Activated CD8-positive, alpha-beta T cell treated with anti-CD3 and anti-CD28 coated beads for 36 hours (primary cell): ENCODE measurements at regions not wholly inside any gene's neighbourhood (a gene's known extent, or its start where the extent isn't known, plus 50 kb on each side); places are given as distances from the start of the nearest gene placed in this dataset.
A peak's percentile ranks its signal among the peaks of the same experiment; 100 is the strongest.

Source experiments
- ATAC-seq: fragments of 200-7000 bp; cut with Tn5 transposase; one replicate; pipeline ENCODE4 v1.10.0; 2021; ENCODE audit warnings: mild to moderate bottlenecking, moderate library complexity
- CTCF ChIA-PET: fragments of 350-600 bp; sonication (Branson Sonifier 250); formaldehyde crosslinking; loops from one replicate; lab custom pipeline; 2021; ENCODE audit warnings: antibody characterized with exemption; lab: Charles Lee
- POLR2A ChIA-PET: fragments of 350-600 bp; sonication (Branson Sonifier 250); formaldehyde crosslinking; loops from one replicate; lab custom pipeline; 2021; ENCODE audit warnings: antibody characterized with exemption; lab: Charles Lee
- DNase-seq: peaks from one replicate; pipeline ENCODE4 v3.0.0-alpha.2; 2020
- H3K27ac Mint-ChIP-seq: one replicate; pipeline ENCODE4 v1.8.0; 2021; ENCODE audit warnings: mild to moderate bottlenecking, mixed read lengths
- H3K27me3 Mint-ChIP-seq: one replicate; pipeline ENCODE4 v1.8.0; 2021; ENCODE audit warnings: mixed read lengths
- H3K36me3 Mint-ChIP-seq: one replicate; pipeline ENCODE4 v1.8.0; 2021; ENCODE audit warnings: low read depth, mixed read lengths
- H3K4me1 Mint-ChIP-seq: one replicate; pipeline ENCODE4 v1.8.0; 2021; ENCODE audit warnings: low read depth, mixed read lengths
- H3K4me3 Mint-ChIP-seq: one replicate; pipeline ENCODE4 v1.8.0; 2021; ENCODE audit warnings: mild to moderate bottlenecking, moderate library complexity, mixed read lengths
- H3K9me3 Mint-ChIP-seq: one replicate; pipeline ENCODE4 v1.8.0; 2021; ENCODE audit warnings: mixed read lengths
- intact Hi-C: fragments of 100-400 bp; cut with micrococcal nuclease; formaldehyde crosslinking; loops from one replicate; pipeline ENCODE4 v1.10.0; 2022
- TF ChIP-seq, protein P1 (sequence below): fragments of 200-600 bp; IDR thresholded peaks from one replicate; pipeline ENCODE4 v1.8.0; 2022; ENCODE audit warnings: antibody characterized with exemption, mild to moderate bottlenecking

DNA sequence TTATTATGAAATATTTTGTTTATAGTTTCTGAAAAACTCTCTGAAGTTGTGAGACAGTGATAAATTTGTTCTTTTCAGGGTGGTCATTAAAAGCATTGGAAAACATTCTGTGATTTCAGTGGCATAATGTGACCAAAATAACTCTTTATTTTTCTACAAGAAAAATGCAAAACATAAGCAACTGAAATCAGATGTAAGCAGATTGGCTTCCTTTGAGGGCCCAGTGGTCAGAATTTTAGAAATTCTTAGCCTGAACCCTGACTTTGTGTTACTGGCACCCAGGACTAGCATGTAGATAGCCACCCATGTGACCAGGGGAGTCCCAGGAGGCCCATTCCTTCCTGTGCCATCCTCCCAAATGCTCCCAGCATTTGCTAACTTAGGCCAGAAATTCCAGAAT is 145.6 kb upstream of the SLC38A2 start:
- TF ChIP-seq, protein P1, sequence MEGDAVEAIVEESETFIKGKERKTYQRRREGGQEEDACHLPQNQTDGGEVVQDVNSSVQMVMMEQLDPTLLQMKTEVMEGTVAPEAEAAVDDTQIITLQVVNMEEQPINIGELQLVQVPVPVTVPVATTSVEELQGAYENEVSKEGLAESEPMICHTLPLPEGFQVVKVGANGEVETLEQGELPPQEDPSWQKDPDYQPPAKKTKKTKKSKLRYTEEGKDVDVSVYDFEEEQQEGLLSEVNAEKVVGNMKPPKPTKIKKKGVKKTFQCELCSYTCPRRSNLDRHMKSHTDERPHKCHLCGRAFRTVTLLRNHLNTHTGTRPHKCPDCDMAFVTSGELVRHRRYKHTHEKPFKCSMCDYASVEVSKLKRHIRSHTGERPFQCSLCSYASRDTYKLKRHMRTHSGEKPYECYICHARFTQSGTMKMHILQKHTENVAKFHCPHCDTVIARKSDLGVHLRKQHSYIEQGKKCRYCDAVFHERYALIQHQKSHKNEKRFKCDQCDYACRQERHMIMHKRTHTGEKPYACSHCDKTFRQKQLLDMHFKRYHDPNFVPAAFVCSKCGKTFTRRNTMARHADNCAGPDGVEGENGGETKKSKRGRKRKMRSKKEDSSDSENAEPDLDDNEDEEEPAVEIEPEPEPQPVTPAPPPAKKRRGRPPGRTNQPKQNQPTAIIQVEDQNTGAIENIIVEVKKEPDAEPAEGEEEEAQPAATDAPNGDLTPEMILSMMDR, result no peak
- intact Hi-C loops, result no loop called here
- ATAC-seq, result no peak
- peaks cover 10% of the 10 kb centered on the region for H3K36me3 Mint-ChIP-seq
- DNase-seq, result no peak
- ChIA-PET POLR2A (no interaction called here), CTCF (no interaction called here)
- no peak overlapping the region for H3K4me3 Mint-ChIP-seq
- H3K9me3 Mint-ChIP-seq, result peaks cover 2% of the 10 kb centered on the region
- peaks cover 60% of the 10 kb centered on the region for H3K4me1 Mint-ChIP-seq
- H3K27ac Mint-ChIP-seq, result peak overlapping the region; percentile 96
- no peaks in the 10 kb centered on the region for H3K27me3 Mint-ChIP-seq

DNA sequence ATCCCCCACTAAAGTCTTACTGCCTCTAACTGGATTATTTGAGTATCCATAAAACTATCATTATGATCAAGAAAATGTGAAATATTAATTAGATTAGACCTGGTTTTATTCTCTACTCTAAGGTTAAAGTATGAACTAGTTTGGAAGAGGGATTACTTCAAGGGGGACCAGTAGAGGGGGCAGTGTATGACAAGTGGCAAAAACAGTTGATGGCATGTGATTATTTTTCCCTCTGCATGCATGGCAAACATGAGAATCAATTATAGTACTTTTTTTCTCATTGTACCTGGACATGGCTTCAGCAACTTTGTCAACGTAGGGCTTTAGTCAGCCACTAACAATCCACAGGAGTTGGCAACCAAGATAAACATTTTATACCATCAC is 145.0 kb upstream of the SLC38A2 start:
- peaks cover 2% of the 10 kb centered on the region for H3K9me3 Mint-ChIP-seq
- peak overlapping the region; percentile 96 for H3K27ac Mint-ChIP-seq
- peaks cover 10% of the 10 kb centered on the region for H3K36me3 Mint-ChIP-seq
- ATAC-seq (peak; percentile 68), DNase-seq (peak; percentile 10)
- peak overlapping the region; percentile 43 for H3K4me3 Mint-ChIP-seq
- no peaks in the 10 kb centered on the region for H3K27me3 Mint-ChIP-seq
- peaks cover 64% of the 10 kb centered on the region for H3K4me1 Mint-ChIP-seq
- POLR2A ChIA-PET, result interaction anchor here (1.6 kb wide), 1 partner anchor 150 kb away, joined by 7 read pairs; no protein-coding TSS in a partner anchor
- CTCF ChIA-PET, result interaction anchor here (0.6 to 2.0 kb wide), 5 partner anchors 19 to 159 kb away, joined by 3 to 5 read pairs (median 3); no protein-coding TSS in a partner anchor
- intact Hi-C loops, result no loop called here
- TF ChIP-seq, protein P1, result no peak

DNA sequence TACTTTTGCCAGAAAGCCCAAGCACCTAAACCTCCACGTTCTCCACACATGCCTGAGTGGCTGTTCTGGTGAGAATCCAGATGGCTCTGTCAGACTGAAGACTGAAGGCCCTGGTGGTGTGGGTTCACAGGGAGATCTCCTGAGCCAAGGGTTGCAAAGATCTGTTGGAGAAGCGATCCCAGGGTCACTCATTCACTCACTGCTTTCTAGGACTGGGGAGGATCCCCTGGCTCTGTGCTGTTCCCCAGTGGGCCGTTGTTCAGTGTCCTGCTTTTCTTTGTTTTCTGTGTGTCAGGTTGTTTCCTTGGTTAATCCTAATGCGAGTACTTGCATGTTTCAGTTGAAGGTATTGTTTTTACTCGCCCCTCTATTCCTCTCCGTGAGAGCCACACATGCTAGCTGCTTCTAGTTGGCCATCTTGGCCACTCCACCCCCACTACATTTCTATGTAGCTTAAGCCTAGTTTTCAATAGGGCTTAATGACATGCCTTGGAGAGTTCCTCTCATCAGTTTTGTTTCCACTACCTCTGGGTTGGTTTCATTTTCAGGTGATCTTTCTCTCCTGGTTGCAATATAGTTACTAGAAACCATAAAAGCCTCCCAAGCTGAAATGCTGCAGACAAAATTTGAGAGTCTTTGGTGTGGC is 144.5 kb upstream of the SLC38A2 start:
- TF ChIP-seq, protein P1, result no peak
- peaks cover 10% of the 10 kb centered on the region for H3K36me3 Mint-ChIP-seq
- intact Hi-C loops, result no loop called here
- peaks cover 61% of the 10 kb centered on the region for H3K4me1 Mint-ChIP-seq
- POLR2A ChIA-PET, result interaction anchor here (0.9 to 1.6 kb wide), 4 partner anchors 29 to 247 kb away, joined by 3 to 7 read pairs (median 4); no protein-coding TSS in a partner anchor
- DNase-seq, result peak; percentile 58
- CTCF ChIA-PET, result interaction anchor here (0.6 to 2.0 kb wide), 7 partner anchors 18 to 393 kb away, joined by 3 to 5 read pairs (median 3); no protein-coding TSS in a partner anchor
- no peaks in the 10 kb centered on the region for H3K27me3 Mint-ChIP-seq
- H3K9me3 Mint-ChIP-seq, result peaks cover 2% of the 10 kb centered on the region
- peak; percentile 94 for ATAC-seq
- peak overlapping the region; percentile 43 for H3K4me3 Mint-ChIP-seq
- peak overlapping the region; percentile 96 for H3K27ac Mint-ChIP-seq

DNA sequence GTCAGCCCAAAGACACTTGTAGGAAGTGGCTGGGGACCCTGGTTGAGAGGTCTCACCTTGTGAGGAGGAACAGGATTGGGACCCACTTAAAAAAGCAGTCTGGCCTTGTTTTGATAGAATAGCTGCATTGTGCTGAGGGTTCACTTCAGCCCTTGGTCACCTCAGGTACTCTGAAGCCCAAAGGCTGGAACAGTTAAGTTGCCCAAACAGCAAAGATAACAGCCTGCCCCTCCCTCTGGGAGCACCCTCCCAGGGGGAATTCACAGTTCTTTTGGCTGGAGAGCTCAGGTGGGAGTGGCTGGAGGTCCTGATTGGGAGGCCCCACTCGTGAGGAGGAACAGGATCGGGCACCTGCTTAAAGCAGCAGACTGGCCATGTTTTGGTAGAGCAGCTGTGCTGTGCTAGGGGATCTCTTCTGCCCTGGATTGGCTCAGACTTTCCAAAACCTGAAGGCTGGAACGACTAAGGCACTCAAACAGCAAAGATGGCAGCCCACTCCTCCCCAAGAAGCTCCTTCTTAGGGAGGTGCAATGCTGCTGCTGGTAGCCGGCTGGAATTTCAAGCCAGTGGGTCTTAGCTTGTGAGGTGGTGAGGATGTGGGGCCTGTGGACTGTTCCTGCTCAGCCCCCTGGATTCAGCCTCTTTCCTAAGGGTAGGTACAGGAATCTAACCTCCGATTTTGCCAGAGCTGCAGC is 143.8 kb upstream of the SLC38A2 start:
- Mint-ChIP-seq H3K36me3 (peaks cover 10% of the 10 kb centered on the region), H3K27me3 (no peaks in the 10 kb centered on the region), H3K9me3 (peaks cover 2% of the 10 kb centered on the region), H3K4me3 (no peak overlapping the region), H3K27ac (peak overlapping the region; percentile 96), H3K4me1 (peaks cover 56% of the 10 kb centered on the region)
- POLR2A ChIA-PET, result interaction anchor here (0.6 to 1.6 kb wide), 7 partner anchors 29 to 390 kb away, joined by 3 to 7 read pairs (median 3); partner anchors contain the start of gene SLC38A1
- TF ChIP-seq, protein P1, result no peak
- intact Hi-C loops, result no loop called here
- CTCF ChIA-PET, result interaction anchor here (0.6 to 2.0 kb wide), 6 partner anchors 18 to 392 kb away, joined by 3 to 5 read pairs (median 4); no protein-coding TSS in a partner anchor
- no peak for DNase-seq
- ATAC-seq, result no peak
